Lower leg skin (tissue), 3 donors: ENCODE measurements at regions not wholly inside any gene's neighbourhood (a gene's known extent, or its start where the extent isn't known, plus 50 kb on each side); places are given as distances from the start of the nearest gene placed in this dataset.

Experiments used
- POLR2A ChIP-seq, 2 donors: fragments of 450-650 bp; IDR thresholded peaks; one replicate each; pipeline ENCODE4 v1.6.1; 2016 to 2017; ENCODE audit warnings: antibody characterized with exemption in 2 of 2, mild to moderate bottlenecking in 1 of 2, moderate library complexity in 1 of 2
- TF ChIP-seq, protein P1 (sequence below), 3 donors: fragments of 450-650 bp; IDR thresholded peaks; one replicate each; pipeline ENCODE4 v1.5.1; 2016; ENCODE audit warnings: antibody characterized with exemption in 3 of 3, mild to moderate bottlenecking in 3 of 3, moderate library complexity in 2 of 3

DNA sequence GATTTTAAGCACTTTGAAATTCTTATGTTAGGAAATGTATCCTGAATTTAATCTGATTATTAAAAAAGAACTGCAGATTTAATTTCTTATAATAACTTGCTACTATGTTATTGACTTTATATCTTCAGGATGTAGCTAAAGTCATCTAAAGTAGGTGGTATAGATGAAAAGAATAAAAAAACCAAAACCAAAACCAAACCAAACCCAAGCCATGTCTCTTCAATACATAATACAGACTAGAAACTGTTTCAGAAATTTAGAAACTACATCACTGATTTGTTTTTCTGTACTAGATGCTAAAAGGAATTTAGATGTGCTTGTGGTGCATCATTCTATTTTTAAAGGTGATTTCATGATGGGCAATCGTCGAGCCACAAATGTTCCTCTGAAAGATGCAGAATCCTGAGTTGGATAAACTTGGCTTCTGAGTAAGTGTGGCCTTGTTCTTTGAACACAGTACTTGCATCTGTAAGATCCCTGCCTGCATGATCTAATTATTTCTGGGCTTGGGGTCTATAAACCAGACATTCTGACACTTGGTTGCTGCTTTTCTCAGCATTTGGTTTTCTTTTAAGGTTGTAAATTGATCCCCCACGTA lies 287.1 kb upstream of the SUCLG2 start:
- TF ChIP-seq, protein P1, sequence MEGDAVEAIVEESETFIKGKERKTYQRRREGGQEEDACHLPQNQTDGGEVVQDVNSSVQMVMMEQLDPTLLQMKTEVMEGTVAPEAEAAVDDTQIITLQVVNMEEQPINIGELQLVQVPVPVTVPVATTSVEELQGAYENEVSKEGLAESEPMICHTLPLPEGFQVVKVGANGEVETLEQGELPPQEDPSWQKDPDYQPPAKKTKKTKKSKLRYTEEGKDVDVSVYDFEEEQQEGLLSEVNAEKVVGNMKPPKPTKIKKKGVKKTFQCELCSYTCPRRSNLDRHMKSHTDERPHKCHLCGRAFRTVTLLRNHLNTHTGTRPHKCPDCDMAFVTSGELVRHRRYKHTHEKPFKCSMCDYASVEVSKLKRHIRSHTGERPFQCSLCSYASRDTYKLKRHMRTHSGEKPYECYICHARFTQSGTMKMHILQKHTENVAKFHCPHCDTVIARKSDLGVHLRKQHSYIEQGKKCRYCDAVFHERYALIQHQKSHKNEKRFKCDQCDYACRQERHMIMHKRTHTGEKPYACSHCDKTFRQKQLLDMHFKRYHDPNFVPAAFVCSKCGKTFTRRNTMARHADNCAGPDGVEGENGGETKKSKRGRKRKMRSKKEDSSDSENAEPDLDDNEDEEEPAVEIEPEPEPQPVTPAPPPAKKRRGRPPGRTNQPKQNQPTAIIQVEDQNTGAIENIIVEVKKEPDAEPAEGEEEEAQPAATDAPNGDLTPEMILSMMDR (IDR thresholded peaks at IDR 0.05) = no peak
- TF ChIP-seq POLR2A (IDR thresholded peaks at IDR 0.05) = no peak
